HG03039 (cell line): ENCODE measurements at regions not wholly inside any gene's neighbourhood (a gene's known extent, or its start where the extent isn't known, plus 50 kb on each side); places are given as distances from the start of the nearest gene placed in this dataset.
A peak's percentile ranks its signal among the peaks of the same experiment; 100 is the strongest.
"Not testable (repeated sequence)": the region's sequence is repeated elsewhere in the genome, so short reads cannot be mapped to it uniquely, and the experiment has no call there.

Experiments used
- ATAC-seq: cut with Tn5 transposase; IDR thresholded peaks from one replicate; pipeline ENCODE4 v1.9.1; 2021; ENCODE audit warnings: mild to moderate bottlenecking, moderate library complexity; ENCODE audit not compliant: unreplicated experiment

GRCh38 chr11:10973416-10973815, 115.6 kb upstream of the ZBED5 start:
- ATAC-seq = no peak

DNA sequence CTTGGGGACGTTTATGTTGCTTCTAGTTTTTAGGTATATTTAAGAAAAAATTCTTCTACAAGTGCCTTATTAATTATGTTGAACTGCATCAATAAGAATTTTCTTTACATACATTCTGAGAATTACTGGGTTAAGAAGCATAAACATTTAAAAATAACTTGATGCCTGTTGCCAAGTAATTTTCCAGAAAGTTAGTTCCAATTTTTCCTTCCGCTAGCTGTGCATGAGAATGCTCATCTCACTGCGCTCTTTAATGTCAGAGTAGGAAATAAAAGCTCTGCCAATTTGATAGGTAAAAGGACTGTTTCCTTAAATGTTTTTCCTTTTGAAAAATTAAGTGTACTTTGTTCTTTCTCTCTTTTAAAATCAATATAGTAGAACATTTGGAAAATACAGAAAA, 113.1 kb upstream of the ZBED5 start:
- no peak for ATAC-seq

GRCh38 chr11:10969387-10969786, 111.5 kb upstream of the ZBED5 start:
- ATAC-seq = no peak

DNA sequence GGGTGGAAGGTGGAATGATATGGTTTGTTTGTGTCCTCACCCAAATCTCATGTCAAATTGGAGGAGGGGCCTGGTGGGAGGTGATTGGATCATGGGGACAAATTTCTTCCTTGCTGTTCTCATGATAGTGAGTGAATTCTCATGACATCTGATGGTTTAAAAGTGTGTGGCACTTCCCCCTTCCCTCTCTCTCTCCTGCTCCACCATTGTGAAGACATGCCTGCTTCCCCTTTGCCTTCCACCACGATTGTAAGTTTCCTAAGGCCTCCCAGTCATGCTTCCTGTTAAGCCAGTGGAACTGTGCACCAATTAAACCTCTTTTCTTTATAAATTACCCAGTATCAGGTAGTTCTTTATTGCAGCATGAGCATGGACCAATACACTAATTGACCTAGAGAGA, 99.0 kb upstream of the ZBED5 start:
- ATAC-seq = not testable (repeated sequence)

DNA sequence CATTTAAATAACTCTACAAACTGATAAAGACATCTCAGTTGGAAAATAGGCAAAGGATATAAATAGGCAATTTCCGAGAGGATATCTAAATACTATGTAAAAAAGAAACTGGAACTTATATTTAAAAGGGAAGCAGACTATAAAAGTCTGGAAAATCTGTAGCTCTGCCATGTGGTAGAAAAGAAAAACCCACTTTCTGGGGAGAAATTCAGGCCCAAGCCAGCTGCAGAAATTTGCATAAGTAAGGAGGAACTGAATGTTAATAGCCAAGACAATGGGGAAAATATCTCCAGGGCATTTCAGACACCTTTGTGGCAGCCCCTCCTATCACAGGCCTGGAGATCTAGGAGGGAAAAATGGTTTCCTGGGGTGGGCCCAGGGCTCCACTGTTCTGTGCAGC, 97.8 kb upstream of the ZBED5 start:
- ATAC-seq = no peak

- no peak for ATAC-seq
These were observed 96.3 kb upstream of the ZBED5 start for GRCh38 chr11:10954184-10954583.

DNA sequence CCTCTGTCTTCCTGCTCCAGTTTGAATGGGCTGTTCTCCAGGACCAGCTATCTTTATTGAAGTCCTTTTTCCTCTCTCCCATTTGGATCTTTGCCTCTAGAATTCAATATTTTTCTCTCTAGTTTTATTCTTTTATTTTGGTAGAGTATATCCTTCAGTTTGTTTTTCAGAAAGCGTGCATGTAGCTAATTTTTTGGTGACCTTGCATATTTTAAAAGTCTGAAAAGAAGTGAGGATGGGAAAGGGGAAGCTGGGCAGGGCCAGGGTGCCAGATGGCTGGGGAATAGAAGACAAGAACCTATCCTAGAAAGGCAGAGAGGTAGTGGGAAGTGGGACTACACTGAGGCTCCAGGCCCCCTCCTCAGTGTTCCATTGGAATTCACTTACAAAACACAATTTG, 95.0 kb upstream of the ZBED5 start:
- no peak for ATAC-seq

GRCh38 chr11:10947935-10948334, 90.1 kb upstream of the ZBED5 start:
- ATAC-seq = not testable (repeated sequence)

GRCh38 chr11:10946072-10946471, 88.2 kb upstream of the ZBED5 start:
- ATAC-seq = no peak

DNA sequence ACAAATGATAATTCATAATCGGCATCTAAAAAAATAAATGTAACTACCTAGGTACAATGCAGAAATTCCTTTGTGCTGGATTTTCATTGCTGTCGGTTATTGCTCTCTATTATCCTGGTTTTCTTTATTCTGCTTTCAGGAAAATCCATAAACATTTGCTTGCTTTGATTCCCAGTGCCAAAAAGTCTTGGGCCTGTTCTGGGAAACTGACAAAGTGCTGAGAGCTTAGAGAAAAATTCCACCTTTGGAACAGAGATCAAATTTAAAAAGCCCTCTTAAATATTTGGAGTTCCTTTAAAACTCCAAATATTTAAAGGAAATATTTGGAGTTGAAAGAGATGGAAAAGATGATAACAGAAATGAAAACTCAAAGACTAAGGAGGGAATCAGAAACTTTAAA, 87.3 kb upstream of the ZBED5 start:
- no peak for ATAC-seq

- no peak for ATAC-seq
These were observed 86.1 kb upstream of the ZBED5 start for GRCh38 chr11:10943968-10944367.

DNA sequence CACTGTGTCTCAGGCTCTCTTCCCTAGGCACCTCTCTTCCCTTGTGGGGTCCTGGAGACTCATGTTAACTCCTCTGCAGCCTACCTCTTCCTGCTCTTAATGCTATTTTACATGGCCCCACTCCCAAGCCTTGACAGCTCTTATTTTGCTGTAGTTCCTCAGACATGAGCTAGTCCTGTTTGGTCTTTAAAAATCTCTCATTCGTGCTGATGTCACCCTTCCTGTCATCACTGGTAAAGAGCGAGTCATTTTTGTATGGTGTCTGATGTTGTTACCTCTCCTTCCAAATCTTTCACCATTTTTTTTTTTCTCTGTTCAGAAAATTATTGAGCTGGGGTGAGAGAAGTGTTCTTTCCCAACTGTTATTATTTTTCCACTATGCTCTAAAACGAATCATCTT, 84.8 kb upstream of the ZBED5 start:
- ATAC-seq = no peak

DNA sequence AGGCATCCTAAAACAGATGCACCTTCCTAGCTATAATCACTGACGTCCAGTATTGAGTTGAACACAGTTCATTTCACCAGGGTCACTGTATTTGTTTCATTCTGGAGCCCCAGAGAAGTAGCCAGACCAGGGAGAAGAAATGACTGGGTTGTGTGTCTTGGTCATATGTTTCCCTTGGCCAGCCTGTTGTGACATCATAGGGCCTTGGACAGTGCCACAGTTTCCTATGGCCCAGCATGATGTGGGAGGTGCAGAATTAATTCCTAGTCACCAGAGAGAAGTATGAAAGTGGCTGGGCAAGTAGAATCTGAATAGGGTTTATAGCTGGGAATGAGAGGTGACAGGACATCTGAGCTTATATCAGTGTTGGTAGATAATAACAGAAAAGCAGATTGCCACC, 84.0 kb upstream of the ZBED5 start:
- no peak for ATAC-seq

- ATAC-seq = no peak
These were observed 83.6 kb upstream of the ZBED5 start for GRCh38 chr11:10941414-10941813.

GRCh38 chr11:10938650-10939387, 81.0 kb upstream of the ZBED5 start:
- ATAC-seq = no peak

DNA sequence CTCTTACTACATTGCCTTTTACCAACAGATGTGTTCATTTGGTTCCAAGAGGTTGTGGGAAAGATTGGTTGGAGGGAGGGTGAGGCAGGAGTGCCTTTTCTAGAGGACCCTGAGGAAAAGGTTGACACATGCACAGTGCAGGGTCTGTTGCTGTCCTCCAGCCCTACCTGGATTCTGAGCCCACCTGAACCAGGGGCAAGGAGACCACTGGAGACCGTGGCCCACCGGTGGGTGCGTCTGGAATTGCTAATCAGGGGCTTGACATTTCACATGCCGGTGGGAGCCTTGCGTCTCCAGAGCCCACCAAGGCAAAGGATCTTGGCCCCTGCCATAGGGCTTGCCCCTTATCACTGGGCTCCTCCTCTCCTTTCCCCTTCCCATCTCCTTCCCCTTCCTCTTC, 80.4 kb upstream of the ZBED5 start:
- no peak for ATAC-seq

- no peak for ATAC-seq
These were observed 79.5 kb upstream of the ZBED5 start for GRCh38 chr11:10937385-10937771.

- no peak for ATAC-seq
These were observed 79.0 kb upstream of the ZBED5 start for GRCh38 chr11:10936626-10937384.

DNA sequence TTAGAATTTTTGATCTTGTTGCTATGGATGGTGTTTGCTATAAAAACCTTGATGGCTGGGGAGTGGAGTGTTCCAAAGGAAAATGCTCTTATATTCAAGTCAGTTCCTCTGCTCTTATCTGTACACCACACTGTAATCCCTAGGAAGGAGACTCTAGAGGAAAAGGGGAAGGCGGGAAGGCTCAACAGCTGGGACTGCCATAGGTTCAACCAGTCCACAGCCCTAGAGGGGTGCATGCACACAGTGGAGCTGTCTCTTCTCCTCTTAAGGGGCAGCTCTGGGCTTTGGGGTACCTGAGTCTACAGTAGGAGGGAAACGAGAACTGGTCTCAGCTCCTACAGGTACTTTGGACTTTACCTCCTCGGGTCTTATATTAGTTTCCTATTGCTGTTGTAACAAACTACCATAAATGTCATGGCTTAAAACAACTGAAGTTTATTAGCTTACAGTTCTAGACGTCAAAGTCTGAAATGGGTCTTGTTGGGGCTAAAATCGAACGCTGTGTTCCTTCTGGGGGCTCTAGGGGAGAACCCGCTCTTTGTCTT, 77.2 kb upstream of the ZBED5 start:
- ATAC-seq = no peak

- ATAC-seq = no peak
These were observed 76.5 kb upstream of the ZBED5 start for GRCh38 chr11:10934293-10934860.

GRCh38 chr11:10933455-10934292, 75.8 kb upstream of the ZBED5 start:
- ATAC-seq = peak; percentile 95
